ENCODE measurements at regions not wholly inside any gene's neighbourhood (a gene's known extent, or its start where the extent isn't known, plus 50 kb on each side); places are given as distances from the start of the nearest gene placed in this dataset.

- peaks cover 0 to 33% (median 25%) of the 10 kb centered on the region in 5 donors for H3K4me1 ChIP-seq (ENCODE audit: control insufficient read depth in 5 of 5, insufficient read depth in 5 of 5, low read length in 5 of 5)
- H3K9me3 ChIP-seq (ENCODE audit: control insufficient read depth in 5 of 5, low read length in 5 of 5), result no peaks in the 10 kb centered on the region
- H3K36me3 ChIP-seq (ENCODE audit: control insufficient read depth in 5 of 5, insufficient read depth in 5 of 5, low read length in 5 of 5), result no peaks in the 10 kb centered on the region
- no peak overlapping the region for H3K4me3 ChIP-seq (ENCODE audit: low read depth in 1 of 5, low read length in 5 of 5)
- no peaks in the 10 kb centered on the region for H3K27me3 ChIP-seq (ENCODE audit: control insufficient read depth in 5 of 5, insufficient read depth in 4 of 5, low read length in 5 of 5)
- peak overlapping the region; percentile 48 for H3K27ac ChIP-seq (ENCODE audit: low read depth, low read length)
- H3K9ac ChIP-seq (ENCODE audit: low read length in 5 of 5), result no peak overlapping the region
These were observed 466.7 kb downstream of the TNS1 start for GRCh38 chr2:217535957-217536708.

- no peak overlapping the region for H3K4me3 ChIP-seq (ENCODE audit: low read depth in 1 of 5, low read length in 5 of 5)
- no peaks in the 10 kb centered on the region for H3K27me3 ChIP-seq (ENCODE audit: control insufficient read depth in 5 of 5, insufficient read depth in 4 of 5, low read length in 5 of 5)
- no peak overlapping the region for H3K9ac ChIP-seq (ENCODE audit: low read length in 5 of 5)
- no peaks in the 10 kb centered on the region for H3K36me3 ChIP-seq (ENCODE audit: control insufficient read depth in 5 of 5, insufficient read depth in 5 of 5, low read length in 5 of 5)
- H3K9me3 ChIP-seq (ENCODE audit: control insufficient read depth in 5 of 5, low read length in 5 of 5), result no peaks in the 10 kb centered on the region
- no peak overlapping the region for H3K27ac ChIP-seq (ENCODE audit: low read depth, low read length)
- peaks cover 0 to 30% (median 19%) of the 10 kb centered on the region in 5 donors for H3K4me1 ChIP-seq (ENCODE audit: control insufficient read depth in 5 of 5, insufficient read depth in 5 of 5, low read length in 5 of 5)
These were observed 472.3 kb downstream of the TNS1 start for GRCh38 chr2:217530392-217531090.

- Histone ChIP-seq H3K4me3 (ENCODE audit: low read depth in 1 of 5, low read length in 5 of 5) (no peak overlapping the region), H3K4me1 (ENCODE audit: control insufficient read depth in 5 of 5, insufficient read depth in 5 of 5, low read length in 5 of 5) (peaks cover 0 to 26% (median 16%) of the 10 kb centered on the region in 5 donors), H3K27me3 (ENCODE audit: control insufficient read depth in 5 of 5, insufficient read depth in 4 of 5, low read length in 5 of 5) (no peaks in the 10 kb centered on the region), H3K9ac (ENCODE audit: low read length in 5 of 5) (no peak overlapping the region), H3K36me3 (ENCODE audit: control insufficient read depth in 5 of 5, insufficient read depth in 5 of 5, low read length in 5 of 5) (no peaks in the 10 kb centered on the region), H3K27ac (ENCODE audit: low read depth, low read length) (no peak overlapping the region), H3K9me3 (ENCODE audit: control insufficient read depth in 5 of 5, low read length in 5 of 5) (no peaks in the 10 kb centered on the region)
These were observed 473.5 kb downstream of the TNS1 start for GRCh38 chr2:217529271-217529670.

- Histone ChIP-seq H3K9me3 (ENCODE audit: control insufficient read depth in 5 of 5, low read length in 5 of 5) (no peaks in the 10 kb centered on the region), H3K4me1 (ENCODE audit: control insufficient read depth in 5 of 5, insufficient read depth in 5 of 5, low read length in 5 of 5) (peaks cover 2 to 16% (median 12%) of the 10 kb centered on the region in 5 donors), H3K4me3 (ENCODE audit: low read depth in 1 of 5, low read length in 5 of 5) (no peak overlapping the region), H3K27ac (ENCODE audit: low read depth, low read length) (no peak overlapping the region), H3K36me3 (ENCODE audit: control insufficient read depth in 5 of 5, insufficient read depth in 5 of 5, low read length in 5 of 5) (no peaks in the 10 kb centered on the region), H3K27me3 (ENCODE audit: control insufficient read depth in 5 of 5, insufficient read depth in 4 of 5, low read length in 5 of 5) (no peaks in the 10 kb centered on the region), H3K9ac (ENCODE audit: low read length in 5 of 5) (no peak overlapping the region)
These were observed 475.1 kb downstream of the TNS1 start for GRCh38 chr2:217527590-217528202.

GRCh38 chr2:217525076-217525475 lies 477.7 kb downstream of the TNS1 start:
- H3K9me3 ChIP-seq (ENCODE audit: control insufficient read depth in 5 of 5, low read length in 5 of 5), result no peaks in the 10 kb centered on the region
- H3K36me3 ChIP-seq (ENCODE audit: control insufficient read depth in 5 of 5, insufficient read depth in 5 of 5, low read length in 5 of 5), result no peaks in the 10 kb centered on the region
- H3K4me3 ChIP-seq (ENCODE audit: low read depth in 1 of 5, low read length in 5 of 5), result no peak overlapping the region
- H3K4me1 ChIP-seq (ENCODE audit: control insufficient read depth in 5 of 5, insufficient read depth in 5 of 5, low read length in 5 of 5), result peaks cover 2 to 24% (median 15%) of the 10 kb centered on the region in 5 donors
- no peaks in the 10 kb centered on the region for H3K27me3 ChIP-seq (ENCODE audit: control insufficient read depth in 5 of 5, insufficient read depth in 4 of 5, low read length in 5 of 5)
- H3K27ac ChIP-seq (ENCODE audit: low read depth, low read length), result no peak overlapping the region
- H3K9ac ChIP-seq (ENCODE audit: low read length in 5 of 5), result no peak overlapping the region

- H3K27ac ChIP-seq (ENCODE audit: low read depth, low read length), result no peak overlapping the region
- no peak overlapping the region for H3K4me3 ChIP-seq (ENCODE audit: low read depth in 1 of 5, low read length in 5 of 5)
- H3K27me3 ChIP-seq (ENCODE audit: control insufficient read depth in 5 of 5, insufficient read depth in 4 of 5, low read length in 5 of 5), result no peaks in the 10 kb centered on the region
- peaks cover 2 to 20% (median 13%) of the 10 kb centered on the region in 5 donors for H3K4me1 ChIP-seq (ENCODE audit: control insufficient read depth in 5 of 5, insufficient read depth in 5 of 5, low read length in 5 of 5)
- no peak overlapping the region for H3K9ac ChIP-seq (ENCODE audit: low read length in 5 of 5)
- H3K36me3 ChIP-seq (ENCODE audit: control insufficient read depth in 5 of 5, insufficient read depth in 5 of 5, low read length in 5 of 5), result no peaks in the 10 kb centered on the region
- H3K9me3 ChIP-seq (ENCODE audit: control insufficient read depth in 5 of 5, low read length in 5 of 5), result no peaks in the 10 kb centered on the region
These were observed 479.5 kb downstream of the TNS1 start for GRCh38 chr2:217523286-217523685.

GRCh38 chr2:217521820-217522219 lies 481.0 kb downstream of the TNS1 start:
- H3K27me3 ChIP-seq (ENCODE audit: control insufficient read depth in 5 of 5, insufficient read depth in 4 of 5, low read length in 5 of 5), result no peaks in the 10 kb centered on the region
- no peaks in the 10 kb centered on the region for H3K9me3 ChIP-seq (ENCODE audit: control insufficient read depth in 5 of 5, low read length in 5 of 5)
- peaks cover 2 to 15% (median 12%) of the 10 kb centered on the region in 5 donors for H3K4me1 ChIP-seq (ENCODE audit: control insufficient read depth in 5 of 5, insufficient read depth in 5 of 5, low read length in 5 of 5)
- H3K27ac ChIP-seq (ENCODE audit: low read depth, low read length), result peak overlapping the region; percentile 49
- H3K9ac ChIP-seq (ENCODE audit: low read length in 5 of 5), result no peak overlapping the region
- no peak overlapping the region for H3K4me3 ChIP-seq (ENCODE audit: low read depth in 1 of 5, low read length in 5 of 5)
- no peaks in the 10 kb centered on the region for H3K36me3 ChIP-seq (ENCODE audit: control insufficient read depth in 5 of 5, insufficient read depth in 5 of 5, low read length in 5 of 5)

- Histone ChIP-seq H3K4me3 (ENCODE audit: low read depth in 1 of 5, low read length in 5 of 5) (no peak overlapping the region), H3K36me3 (ENCODE audit: control insufficient read depth in 5 of 5, insufficient read depth in 5 of 5, low read length in 5 of 5) (no peaks in the 10 kb centered on the region), H3K9me3 (ENCODE audit: control insufficient read depth in 5 of 5, low read length in 5 of 5) (no peaks in the 10 kb centered on the region), H3K4me1 (ENCODE audit: control insufficient read depth in 5 of 5, insufficient read depth in 5 of 5, low read length in 5 of 5) (peaks cover 2 to 21% (median 19%) of the 10 kb centered on the region in 5 donors), H3K27ac (ENCODE audit: low read depth, low read length) (peak overlapping the region; percentile 35), H3K27me3 (ENCODE audit: control insufficient read depth in 5 of 5, insufficient read depth in 4 of 5, low read length in 5 of 5) (no peaks in the 10 kb centered on the region), H3K9ac (ENCODE audit: low read length in 5 of 5) (no peak overlapping the region)
These were observed 482.3 kb downstream of the TNS1 start for GRCh38 chr2:217520356-217521010.

- Histone ChIP-seq H3K4me1 (ENCODE audit: control insufficient read depth in 5 of 5, insufficient read depth in 5 of 5, low read length in 5 of 5) (peaks cover 0 to 30% (median 21%) of the 10 kb centered on the region in 5 donors), H3K4me3 (ENCODE audit: low read depth in 1 of 5, low read length in 5 of 5) (no peak overlapping the region), H3K27ac (ENCODE audit: low read depth, low read length) (no peak overlapping the region), H3K36me3 (ENCODE audit: control insufficient read depth in 5 of 5, insufficient read depth in 5 of 5, low read length in 5 of 5) (no peaks in the 10 kb centered on the region), H3K9ac (ENCODE audit: low read length in 5 of 5) (no peak overlapping the region), H3K27me3 (ENCODE audit: control insufficient read depth in 5 of 5, insufficient read depth in 4 of 5, low read length in 5 of 5) (no peaks in the 10 kb centered on the region), H3K9me3 (ENCODE audit: control insufficient read depth in 5 of 5, low read length in 5 of 5) (no peaks in the 10 kb centered on the region)
These were observed 485.4 kb downstream of the TNS1 start for GRCh38 chr2:217517402-217517801.
